GM20000 (cell line): ENCODE measurements at regions not wholly inside any gene's neighbourhood (a gene's known extent, or its start where the extent isn't known, plus 50 kb on each side); places are given as distances from the start of the nearest gene placed in this dataset.

Experiments
- DNase-seq: peaks from one replicate; pipeline ENCODE4 v3.0.0; 2012; ENCODE audit warnings: low spot score
- CTCF ChIP-seq: IDR thresholded peaks from 2 replicates; pipeline ENCODE4 v1.5.1; 2012; ENCODE audit warnings: mild to moderate bottlenecking, control low read depth; ENCODE audit errors: extremely low read depth, missing control alignments

GRCh38 chr2:8437228-8437948, 244.5 kb upstream of the ID2 start:
- TF ChIP-seq CTCF: no peak
- no peak for DNase-seq

DNA sequence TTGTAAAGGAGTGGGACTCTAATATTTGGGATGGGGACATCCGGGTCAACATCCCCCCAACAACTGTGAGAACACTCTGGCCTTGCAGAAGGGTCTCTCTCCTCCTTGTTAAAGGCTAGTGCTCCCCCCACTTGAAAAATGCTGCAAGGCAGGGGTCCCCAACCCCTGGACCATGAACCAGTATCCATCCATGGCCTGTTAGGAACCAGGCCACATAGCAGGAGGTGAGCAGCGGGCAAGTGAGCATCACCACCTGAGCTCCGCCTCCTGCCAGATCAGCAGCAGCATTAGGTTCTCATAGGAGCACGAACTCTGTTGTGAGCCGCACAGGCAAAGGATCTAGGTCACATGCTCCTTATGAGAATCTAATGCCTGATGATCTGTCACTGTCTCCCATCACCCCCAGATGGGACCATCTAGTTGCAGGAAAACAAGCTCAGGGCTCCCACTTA, 243.9 kb upstream of the ID2 start:
- no peak for TF ChIP-seq CTCF

DNA sequence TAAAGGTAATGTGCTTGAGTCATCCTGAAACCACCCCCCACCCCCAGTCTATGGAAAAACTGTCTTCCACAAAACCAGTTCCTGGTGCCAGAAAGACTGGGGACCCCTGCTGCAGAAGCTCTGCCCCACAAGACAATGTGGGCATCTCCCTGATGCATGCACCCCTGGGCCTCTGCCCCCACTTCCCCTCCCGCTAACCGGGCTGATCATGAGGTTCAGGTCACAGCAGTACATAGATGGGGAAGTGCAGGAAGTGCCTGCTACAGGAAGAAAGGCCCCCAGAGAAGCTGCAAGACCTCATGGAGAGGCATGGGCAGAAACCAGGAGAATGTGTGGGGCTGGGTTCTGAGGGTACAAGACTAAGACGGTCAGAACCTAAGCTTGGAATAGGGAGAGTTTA, 243.4 kb upstream of the ID2 start:
- TF ChIP-seq CTCF: no peak
- no peak for DNase-seq

More for the DNA sequence above, 243.9 kb upstream of the ID2 start:
- DNase-seq: no peak

GRCh38 chr2:8438996-8439395, 242.9 kb upstream of the ID2 start:
- TF ChIP-seq CTCF: no peak
- DNase-seq: no peak

- TF ChIP-seq CTCF: no peak
- no peak for DNase-seq
These were observed 241.7 kb upstream of the ID2 start for GRCh38 chr2:8440029-8440778.

- no peak for TF ChIP-seq CTCF
- DNase-seq: no peak
These were observed 240.5 kb upstream of the ID2 start for GRCh38 chr2:8441371-8441770.

DNA sequence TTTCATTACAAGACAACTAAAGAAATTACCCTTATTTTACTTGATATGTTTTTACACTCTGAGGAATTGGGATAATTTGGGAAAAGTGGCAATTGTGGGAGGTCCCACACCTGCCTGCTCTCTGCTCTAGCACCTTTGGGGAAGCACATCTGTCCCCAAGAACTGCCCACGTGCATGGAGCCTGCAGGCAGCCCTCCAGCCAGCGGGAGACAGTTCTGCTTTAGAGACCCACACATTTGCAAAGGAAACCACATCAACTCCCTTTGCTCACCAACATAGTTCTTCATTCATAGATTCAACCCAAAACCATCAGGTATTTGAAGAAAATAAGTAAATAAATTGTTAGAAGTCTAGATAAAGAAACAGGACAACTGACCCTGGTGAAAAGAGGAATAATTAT, 239.9 kb upstream of the ID2 start:
- TF ChIP-seq CTCF: no peak
- no peak for DNase-seq
